ENCODE measurements at regions not wholly inside any gene's neighbourhood (a gene's known extent, or its start where the extent isn't known, plus 50 kb on each side); places are given as distances from the start of the nearest gene placed in this dataset.

GRCh38 chr10:125284875-125285597 lies 124.7 kb upstream of the CTBP2 start:
- Histone ChIP-seq H3K27ac (no peak overlapping the region), H3K36me3 (replicated peaks) (no peaks in the 10 kb centered on the region), H3K27me3 (replicated peaks) (no peaks in the 10 kb centered on the region), H3K4me3 (ENCODE audit: low read depth, low read length) (no peak overlapping the region)
- TF ChIP-seq CTCF (IDR thresholded peaks at IDR 0.05; ENCODE audit: low read depth, low read length, missing control alignments): no peak
- no peak for DNase-seq
- in situ Hi-C loops (cut with HindIII; ENCODE audit: low pct_ligation_motif_present, low sequenced_read_pairs): no loop called here

DNA sequence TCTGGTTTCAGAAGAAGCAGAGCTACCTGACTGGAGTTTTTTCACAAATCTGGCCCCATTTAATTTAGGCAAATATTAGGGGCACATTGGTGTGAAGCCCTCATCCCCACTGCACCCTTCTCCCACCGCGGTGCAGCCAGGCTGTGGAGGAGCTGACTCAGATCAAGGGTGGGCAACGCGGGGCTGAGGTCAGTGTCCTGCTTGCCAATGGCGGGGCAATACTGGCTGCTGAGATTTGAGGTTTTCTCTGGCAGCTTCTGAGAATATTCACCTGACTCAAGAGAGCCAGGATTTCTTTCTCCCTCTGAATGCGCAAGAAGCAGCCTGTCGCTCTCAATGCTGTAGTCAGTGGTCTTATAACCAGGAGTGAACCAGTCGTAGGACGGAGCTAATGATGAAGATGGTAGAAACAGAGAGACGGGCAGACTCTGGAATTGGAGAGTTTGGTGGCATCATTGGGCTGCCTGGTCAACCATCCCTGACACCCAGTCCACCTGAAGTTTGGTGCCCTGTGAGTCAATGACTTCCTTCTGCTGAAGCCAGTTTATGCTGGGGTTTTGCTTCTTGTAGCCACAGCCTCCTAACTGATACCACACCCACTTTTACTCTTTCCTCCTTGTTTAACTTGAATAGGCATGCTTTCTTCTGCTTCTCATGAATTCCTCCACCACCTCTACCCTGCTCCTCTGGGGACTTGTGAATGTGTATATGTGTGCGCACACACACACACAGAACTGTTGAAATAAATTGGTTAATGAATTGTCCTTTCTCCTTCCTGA lies 123.7 kb upstream of the CTBP2 start:
- no peak overlapping the region for H3K27ac ChIP-seq
- H3K27me3 ChIP-seq (replicated peaks): no peaks in the 10 kb centered on the region
- no peak for TF ChIP-seq CTCF (IDR thresholded peaks at IDR 0.05; ENCODE audit: low read depth, low read length, missing control alignments)
- no peak overlapping the region for H3K4me3 ChIP-seq (ENCODE audit: low read depth, low read length)
- DNase-seq: no peak
- no peaks in the 10 kb centered on the region for H3K36me3 ChIP-seq (replicated peaks)
- in situ Hi-C loops (cut with HindIII; ENCODE audit: low pct_ligation_motif_present, low sequenced_read_pairs): no loop called here

GRCh38 chr10:125283191-125283835 lies 123.0 kb upstream of the CTBP2 start:
- no peaks in the 10 kb centered on the region for H3K27me3 ChIP-seq (replicated peaks)
- TF ChIP-seq CTCF (IDR thresholded peaks at IDR 0.05; ENCODE audit: low read depth, low read length, missing control alignments): no peak
- no peak for DNase-seq

GRCh38 chr10:125281091-125281490 lies 120.7 kb upstream of the CTBP2 start:
- H3K27me3 ChIP-seq (replicated peaks): no peaks in the 10 kb centered on the region
- in situ Hi-C loops (cut with HindIII; ENCODE audit: low pct_ligation_motif_present, low sequenced_read_pairs): no loop called here
- TF ChIP-seq CTCF (IDR thresholded peaks at IDR 0.05; ENCODE audit: low read depth, low read length, missing control alignments): no peak
- no peak for DNase-seq
- H3K36me3 ChIP-seq (replicated peaks): no peaks in the 10 kb centered on the region
- no peak overlapping the region for H3K27ac ChIP-seq
- H3K4me3 ChIP-seq (ENCODE audit: low read depth, low read length): no peak overlapping the region

More at GRCh38 chr10:125283191-125283835, 123.0 kb upstream of the CTBP2 start:
- H3K36me3 ChIP-seq (replicated peaks): no peaks in the 10 kb centered on the region
- H3K27ac ChIP-seq: no peak overlapping the region
- no peak overlapping the region for H3K4me3 ChIP-seq (ENCODE audit: low read depth, low read length)
- in situ Hi-C loops (cut with HindIII; ENCODE audit: low pct_ligation_motif_present, low sequenced_read_pairs): no loop called here

GRCh38 chr10:125276133-125276532 lies 115.8 kb upstream of the CTBP2 start:
- Histone ChIP-seq H3K36me3 (replicated peaks) (no peaks in the 10 kb centered on the region), H3K27me3 (replicated peaks) (no peaks in the 10 kb centered on the region), H3K27ac (no peak overlapping the region), H3K4me3 (ENCODE audit: low read depth, low read length) (no peak overlapping the region)
- in situ Hi-C loops (cut with HindIII; ENCODE audit: low pct_ligation_motif_present, low sequenced_read_pairs): no loop called here
- no peak for TF ChIP-seq CTCF (IDR thresholded peaks at IDR 0.05; ENCODE audit: low read depth, low read length, missing control alignments)
- DNase-seq: no peak
